SH-SY5Y (cell line): ENCODE measurements at regions not wholly inside any gene's neighbourhood (a gene's known extent, or its start where the extent isn't known, plus 50 kb on each side); places are given as distances from the start of the nearest gene placed in this dataset.

ENCODE experiments used
- GATA2 ChIP-seq: IDR thresholded peaks from 2 replicates; pipeline ENCODE4 v1.6.1; 2011; ENCODE audit warnings: mild to moderate bottlenecking, low read depth, low read length
- GATA3 ChIP-seq: IDR thresholded peaks from 2 replicates; pipeline ENCODE4 v1.6.1; 2011; ENCODE audit warnings: low read depth, mild to moderate bottlenecking, low read length, moderate library complexity

GRCh38 chr2:184078496-184078895 is 519.8 kb upstream of the ZNF804A start:
- TF ChIP-seq GATA3 (no peak), GATA2 (no peak)
